Fibroblast of peridontal ligament (primary cell): ENCODE measurements at regions not wholly inside any gene's neighbourhood (a gene's known extent, or its start where the extent isn't known, plus 50 kb on each side); places are given as distances from the start of the nearest gene placed in this dataset.

Source experiments
- DNase-seq: peaks from one replicate; pipeline ENCODE4 v3.0.0-alpha.2; 2010; ENCODE audit errors: extremely low read depth

DNA sequence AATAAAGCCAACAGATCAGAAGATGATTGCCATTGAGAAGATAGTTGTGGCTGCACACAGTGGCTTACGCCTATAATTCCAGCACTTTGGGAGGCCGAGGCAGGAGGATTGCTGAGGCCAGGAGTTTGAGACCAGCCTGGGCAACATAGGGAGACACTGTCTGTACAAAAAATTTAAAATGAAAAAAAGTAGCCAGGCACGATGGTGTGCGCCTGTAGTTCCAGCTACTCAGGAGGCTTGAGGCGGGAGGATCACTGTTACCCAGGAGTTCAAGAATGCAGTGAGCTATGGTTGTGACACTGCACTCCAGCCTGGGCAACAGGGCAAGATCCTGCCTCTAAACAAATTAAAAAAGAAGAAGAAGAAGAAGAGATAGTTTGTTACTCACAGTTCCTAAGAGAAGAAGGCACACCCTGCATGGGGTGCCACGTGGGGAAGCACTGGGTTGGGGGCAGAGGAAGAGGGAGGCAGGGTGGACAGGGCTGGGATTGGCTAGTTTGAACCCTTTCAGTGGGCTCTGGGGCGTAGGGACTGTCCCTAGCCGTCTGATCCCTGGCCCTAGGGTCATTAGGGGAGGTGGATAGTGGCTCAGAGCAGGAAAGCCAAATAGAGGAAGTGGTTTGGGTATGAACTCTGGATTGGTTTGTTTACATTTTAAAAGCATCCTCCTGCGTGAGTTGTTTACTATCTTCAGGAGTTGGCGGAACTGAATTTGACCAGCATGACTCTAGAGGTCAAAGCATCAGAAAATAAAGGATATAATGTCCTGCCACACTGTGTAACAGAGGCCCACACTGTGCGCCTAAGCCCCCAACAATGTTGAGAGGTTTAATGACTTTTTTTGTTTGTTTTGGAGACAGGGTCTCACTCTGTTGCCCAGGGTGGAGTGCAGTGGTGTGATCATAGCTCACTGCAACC, 60.5 kb upstream of the MEDAG start:
- DNase-seq = no peak

DNA sequence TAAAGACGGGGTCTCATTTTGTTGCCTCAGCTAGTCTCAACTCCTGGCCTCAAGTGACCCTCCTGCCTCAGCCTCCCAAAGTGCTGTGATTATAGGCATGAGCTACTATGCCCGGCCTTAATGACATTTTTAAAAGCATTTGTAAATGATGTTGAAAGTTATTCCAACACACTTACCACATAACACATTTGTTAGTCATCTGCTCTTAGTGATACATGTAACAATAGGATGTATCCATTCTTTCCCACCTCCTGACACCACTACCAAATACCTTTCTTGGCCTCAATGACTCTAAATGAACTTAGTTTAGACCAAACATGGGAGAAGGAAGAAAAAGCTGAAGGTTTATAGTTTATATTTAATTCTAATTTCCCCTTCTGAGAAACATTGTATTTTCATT, 59.8 kb upstream of the MEDAG start:
- DNase-seq = peak; percentile 45

- no peak for DNase-seq
Measured at GRCh38 chr13:30846866-30847265, 59.2 kb upstream of the MEDAG start.

DNA sequence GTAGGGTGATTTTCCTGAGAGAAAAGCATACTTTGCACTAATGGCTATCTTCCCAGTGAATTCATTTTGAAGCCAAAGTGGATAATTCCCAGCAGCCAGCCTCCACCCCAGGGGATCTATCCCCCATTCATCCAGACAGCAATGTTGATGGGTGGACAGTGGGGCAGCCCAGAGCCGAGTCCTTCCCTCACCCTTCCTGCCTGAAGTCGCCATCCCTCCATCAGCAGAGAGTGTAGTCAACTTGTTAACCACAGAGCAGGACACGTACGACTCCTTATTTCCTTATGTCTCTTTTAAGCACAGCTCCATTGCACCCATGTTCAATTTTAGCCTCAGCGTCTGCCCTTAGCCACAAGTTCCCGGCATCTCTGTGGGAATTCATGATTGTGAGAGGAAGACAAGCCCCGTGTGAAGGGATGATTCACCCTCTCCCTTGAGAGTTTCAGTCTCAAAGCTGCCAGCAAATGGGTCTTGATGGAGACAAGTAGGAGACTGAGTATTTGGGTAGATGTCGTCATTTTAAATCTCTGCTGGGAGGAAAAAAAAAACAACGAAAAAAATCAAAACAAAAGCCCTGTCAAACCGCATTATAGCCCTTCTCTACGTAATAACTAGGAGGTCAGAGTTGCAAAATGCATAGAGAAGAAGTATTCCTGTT, 58.3 kb upstream of the MEDAG start:
- DNase-seq = peak; percentile 99

- no peak for DNase-seq
Measured at GRCh38 chr13:30848332-30849027, 57.6 kb upstream of the MEDAG start.

- DNase-seq = no peak
Measured at GRCh38 chr13:30849611-30850010, 56.5 kb upstream of the MEDAG start.

DNA sequence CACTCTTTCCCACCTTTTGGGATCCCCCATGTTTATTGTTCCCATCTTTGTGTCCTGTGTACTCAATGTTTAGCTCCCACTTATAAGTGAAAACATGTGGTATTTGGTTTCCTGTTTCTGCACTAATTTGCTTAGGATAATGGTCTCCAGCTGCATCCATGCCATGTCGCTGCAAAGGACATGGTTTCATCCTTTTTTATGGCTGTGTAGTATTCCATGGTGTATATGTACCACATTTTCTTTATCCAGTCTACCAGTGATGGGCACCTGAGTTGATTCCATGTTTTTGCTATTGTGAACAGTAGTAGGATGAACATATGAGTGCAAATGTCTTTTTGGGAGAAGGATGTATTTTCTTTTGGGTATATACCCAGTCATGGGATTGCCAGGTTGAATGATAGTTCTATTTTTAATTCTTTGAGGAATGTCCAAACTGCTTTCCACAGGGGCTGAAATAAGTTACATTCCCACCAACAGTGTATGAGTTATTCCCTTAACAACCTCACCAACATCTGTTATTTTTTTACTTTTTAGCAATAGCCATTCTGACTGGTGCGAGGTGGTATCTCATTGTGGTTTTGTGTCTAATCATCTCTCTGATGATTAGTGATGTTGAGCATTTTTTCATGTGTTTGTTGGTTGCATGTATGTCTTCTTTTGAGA, 55.7 kb upstream of the MEDAG start:
- no peak for DNase-seq

DNA sequence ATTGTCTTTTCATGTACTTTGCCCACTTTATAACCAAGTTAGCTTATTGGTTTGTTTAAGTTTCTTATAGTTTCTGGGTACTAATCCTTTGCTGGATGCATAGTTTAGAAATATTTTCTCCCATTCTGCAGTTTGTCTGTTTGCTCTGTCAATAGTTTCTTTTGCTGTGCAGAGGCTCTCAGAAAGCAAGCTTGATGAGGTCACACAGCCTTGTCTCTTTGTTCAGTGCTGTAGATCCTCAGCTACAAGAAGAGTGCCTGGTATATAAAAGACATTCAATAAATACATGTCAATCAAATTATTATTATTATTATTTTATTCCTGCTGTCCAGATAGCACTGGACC, 55.2 kb upstream of the MEDAG start:
- no peak for DNase-seq

- DNase-seq = no peak
Measured at GRCh38 chr13:30851697-30852096, 54.4 kb upstream of the MEDAG start.

DNA sequence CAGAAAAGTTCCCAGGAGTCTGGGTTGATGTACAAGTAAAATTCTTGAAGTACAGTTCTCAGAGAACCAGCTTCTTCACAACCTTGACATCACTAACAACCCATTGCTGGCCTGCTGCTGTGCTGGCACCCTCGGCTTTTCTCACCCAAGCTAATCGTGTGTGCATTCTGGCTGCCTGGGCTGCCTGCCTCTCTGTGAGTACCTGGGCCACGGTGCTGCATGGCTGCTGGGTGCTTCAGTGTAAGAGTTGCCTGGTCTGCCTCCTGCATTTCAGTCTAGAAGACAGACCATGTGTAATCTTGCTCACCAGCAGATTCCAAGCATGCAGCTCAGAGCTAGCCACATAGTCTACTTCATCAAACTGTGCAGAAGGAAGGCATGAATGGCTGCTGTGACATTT, 50.5 kb upstream of the MEDAG start:
- DNase-seq = no peak

DNA sequence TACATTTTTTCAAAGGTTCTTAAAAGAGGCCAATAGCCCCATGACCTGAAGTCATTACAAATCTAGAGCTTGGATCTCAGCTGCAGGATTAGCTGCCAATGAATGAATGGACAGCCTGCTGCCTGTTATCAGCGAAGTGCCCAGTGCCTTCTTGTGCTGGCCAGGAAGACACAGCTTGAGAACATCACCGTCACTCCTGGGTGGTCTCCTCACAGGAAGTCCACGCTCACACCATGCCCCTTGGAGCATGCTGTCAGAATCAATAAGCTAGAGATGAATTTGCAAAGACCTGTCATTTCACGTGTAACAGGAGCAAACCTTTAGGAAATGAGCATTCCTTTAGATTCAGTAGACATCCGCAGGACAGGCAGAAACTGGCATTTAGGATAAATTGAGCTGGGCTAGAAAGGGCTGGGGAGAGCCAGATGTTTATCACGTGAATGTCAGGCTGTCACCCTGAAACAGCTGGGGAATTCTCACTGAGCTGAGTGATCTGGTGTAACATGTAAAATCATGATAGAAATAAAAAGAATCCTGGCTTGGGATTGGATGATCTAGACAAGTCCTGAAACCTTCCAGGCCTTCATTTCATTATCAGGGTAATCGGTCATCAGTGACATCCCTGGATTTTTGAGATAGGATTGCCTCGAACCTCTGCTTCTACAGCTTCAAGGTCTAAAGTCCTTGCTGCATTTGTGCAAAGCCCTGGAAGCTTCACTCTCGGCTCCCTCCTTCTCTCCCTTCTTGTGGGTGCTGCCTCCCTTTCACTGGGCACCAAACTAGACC, 49.9 kb upstream of the MEDAG start:
- no peak for DNase-seq
